Lower leg skin (tissue), 4 donors: ENCODE measurements at regions not wholly inside any gene's neighbourhood (a gene's known extent, or its start where the extent isn't known, plus 50 kb on each side); places are given as distances from the start of the nearest gene placed in this dataset.

Experiments used
- DNase-seq, 2 donors: peaks; one replicate each; pipeline ENCODE4 v3.0.0-alpha.2; 2019; ENCODE audit warnings: low spot score in 2 of 2
- H3K4me3 ChIP-seq: fragments of 200-600 bp; sonication (generic); 2 replicates; pipeline ENCODE4 v1.5.1; 2017; ENCODE audit warnings: mild to moderate bottlenecking, low read depth; ENCODE audit not compliant: poor library complexity, severe bottlenecking
- POLR2A ChIP-seq, 2 donors: fragments of 450-650 bp; IDR thresholded peaks; one replicate each; pipeline ENCODE4 v1.6.1; 2016 to 2017; ENCODE audit warnings: antibody characterized with exemption in 2 of 2, mild to moderate bottlenecking in 1 of 2, moderate library complexity in 1 of 2
- WGBS, 2 donors: methylation state at CpG; one replicate each; pipeline ENCODE4 v1.1.5; 2018; 5-methylcytosine and 5-hydroxymethylcytosine counted together
- intact Hi-C: fragments of 100-400 bp; cut with DNase I; formaldehyde crosslinking; loops from one replicate; pipeline ENCODE4 v1.15.0; 2023; ENCODE audit warnings: low total_unique reads
- TF ChIP-seq, protein P1 (sequence below), 3 donors: fragments of 450-650 bp; IDR thresholded peaks; one replicate each; pipeline ENCODE4 v1.5.1; 2016; ENCODE audit warnings: antibody characterized with exemption in 3 of 3, mild to moderate bottlenecking in 3 of 3, moderate library complexity in 2 of 3

- WGBS, 2 donors, result 73 to 75% methylated on average over 3 of the region's 3 CpGs
- no peak for TF ChIP-seq POLR2A (IDR thresholded peaks at IDR 0.05)
- TF ChIP-seq, protein P1, sequence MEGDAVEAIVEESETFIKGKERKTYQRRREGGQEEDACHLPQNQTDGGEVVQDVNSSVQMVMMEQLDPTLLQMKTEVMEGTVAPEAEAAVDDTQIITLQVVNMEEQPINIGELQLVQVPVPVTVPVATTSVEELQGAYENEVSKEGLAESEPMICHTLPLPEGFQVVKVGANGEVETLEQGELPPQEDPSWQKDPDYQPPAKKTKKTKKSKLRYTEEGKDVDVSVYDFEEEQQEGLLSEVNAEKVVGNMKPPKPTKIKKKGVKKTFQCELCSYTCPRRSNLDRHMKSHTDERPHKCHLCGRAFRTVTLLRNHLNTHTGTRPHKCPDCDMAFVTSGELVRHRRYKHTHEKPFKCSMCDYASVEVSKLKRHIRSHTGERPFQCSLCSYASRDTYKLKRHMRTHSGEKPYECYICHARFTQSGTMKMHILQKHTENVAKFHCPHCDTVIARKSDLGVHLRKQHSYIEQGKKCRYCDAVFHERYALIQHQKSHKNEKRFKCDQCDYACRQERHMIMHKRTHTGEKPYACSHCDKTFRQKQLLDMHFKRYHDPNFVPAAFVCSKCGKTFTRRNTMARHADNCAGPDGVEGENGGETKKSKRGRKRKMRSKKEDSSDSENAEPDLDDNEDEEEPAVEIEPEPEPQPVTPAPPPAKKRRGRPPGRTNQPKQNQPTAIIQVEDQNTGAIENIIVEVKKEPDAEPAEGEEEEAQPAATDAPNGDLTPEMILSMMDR (IDR thresholded peaks at IDR 0.05), result no peak
- intact Hi-C loops, result loop anchor here (5.0 to 10.0 kb wide), 2 partner anchors 212 to 365 kb away; no protein-coding TSS in a partner anchor
- no peak overlapping the region for H3K4me3 ChIP-seq
- peak in 1 of 2 donors; percentile 25 for DNase-seq
Observed at GRCh38 chr9:113659740-113660139, 196.2 kb downstream of the RGS3 start.

- no peak overlapping the region for H3K4me3 ChIP-seq
- 72% methylated on average over 9 of the region's 9 CpGs for WGBS, 2 donors
- TF ChIP-seq, protein P1 (IDR thresholded peaks at IDR 0.05), result no peak
- TF ChIP-seq POLR2A (IDR thresholded peaks at IDR 0.05), result no peak
- DNase-seq, result peak in 1 of 2 donors; percentile 13
- intact Hi-C loops, result no loop called here
Observed at GRCh38 chr9:113660196-113660595, 196.7 kb downstream of the RGS3 start.

DNA sequence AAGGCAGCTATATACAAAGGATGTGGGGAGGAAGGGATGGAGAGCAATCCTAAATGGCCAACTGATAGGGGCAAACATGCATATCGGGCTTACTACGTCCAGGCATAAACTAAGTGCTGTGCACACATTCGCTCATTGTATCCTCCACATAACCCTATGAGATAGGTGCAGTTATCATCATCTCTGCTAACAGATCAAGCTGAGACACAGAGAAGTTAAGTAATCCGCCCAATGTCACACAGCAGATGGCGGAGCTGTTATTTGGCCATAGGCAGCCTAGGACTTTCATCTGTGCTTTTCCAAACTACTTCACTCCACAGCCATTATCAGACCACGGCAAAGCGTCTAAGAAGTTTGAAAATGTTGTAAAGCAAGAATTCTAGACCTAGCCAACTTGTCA, 197.5 kb downstream of the RGS3 start:
- 85 to 88% methylated on average over 7 of the region's 7 CpGs for WGBS, 2 donors
- TF ChIP-seq, protein P1 (IDR thresholded peaks at IDR 0.05), result no peak
- TF ChIP-seq POLR2A (IDR thresholded peaks at IDR 0.05), result no peak
- intact Hi-C loops, result no loop called here
- no peak overlapping the region for H3K4me3 ChIP-seq
- peak in 1 of 2 donors; percentile 25 for DNase-seq

GRCh38 chr9:113664181-113664875, 200.8 kb downstream of the RGS3 start:
- no peak for DNase-seq
- no peak overlapping the region for H3K4me3 ChIP-seq
- intact Hi-C loops, result no loop called here
- 76 to 78% methylated on average over 16 of the region's 16 CpGs for WGBS, 2 donors
- TF ChIP-seq POLR2A (IDR thresholded peaks at IDR 0.05), result no peak
- TF ChIP-seq, protein P1 (IDR thresholded peaks at IDR 0.05), result no peak

GRCh38 chr9:113665064-113665463, 201.5 kb downstream of the RGS3 start:
- TF ChIP-seq POLR2A (IDR thresholded peaks at IDR 0.05), result no peak
- TF ChIP-seq, protein P1 (IDR thresholded peaks at IDR 0.05), result no peak
- peak in 1 of 2 donors; percentile 21 for DNase-seq
- intact Hi-C loops, result loop anchor here (5.0 kb wide), 1 partner anchor 203 kb away; the partner anchor contains the start of gene RGS3
- WGBS, 2 donors, result 85 to 95% methylated on average over 1 of the region's 1 CpG
- H3K4me3 ChIP-seq, result no peak overlapping the region
